ENCODE measurements at regions not wholly inside any gene's neighbourhood (a gene's known extent, or its start where the extent isn't known, plus 50 kb on each side); places are given as distances from the start of the nearest gene placed in this dataset.

DNA sequence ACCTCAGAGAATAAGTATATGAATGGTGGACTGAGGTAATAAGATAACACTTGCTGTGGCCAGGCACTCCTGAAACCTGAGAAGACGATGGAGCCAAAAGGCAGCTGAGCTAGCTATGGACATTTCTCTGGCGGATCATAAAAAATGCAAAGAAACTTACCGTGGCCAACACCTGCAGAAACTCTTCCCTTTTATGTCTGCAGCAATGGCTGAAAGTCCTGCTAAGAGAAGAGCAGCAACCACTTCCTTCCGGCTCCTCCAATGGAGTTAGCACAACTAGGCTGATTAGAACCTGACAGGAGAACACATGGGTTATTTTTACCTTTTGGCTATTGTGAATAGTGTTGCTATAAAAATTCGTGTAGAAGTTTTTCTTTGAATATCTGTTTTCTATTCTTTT is 76.0 kb upstream of the MAGEB16 start:
- Histone ChIP-seq H3K36me3 (no peaks in the 10 kb centered on the region), H3K4me3 (ENCODE audit: low read depth, low read length) (no peak overlapping the region), H3K27me3 (ENCODE audit: insufficient read depth, low read depth, severe bottlenecking) (peaks cover 11% of the 10 kb centered on the region), H3K9me3 (ENCODE audit: severe bottlenecking) (no peaks in the 10 kb centered on the region), H3K27ac (no peak overlapping the region)
- DNase-seq: no peak
- TF ChIP-seq, protein P1, sequence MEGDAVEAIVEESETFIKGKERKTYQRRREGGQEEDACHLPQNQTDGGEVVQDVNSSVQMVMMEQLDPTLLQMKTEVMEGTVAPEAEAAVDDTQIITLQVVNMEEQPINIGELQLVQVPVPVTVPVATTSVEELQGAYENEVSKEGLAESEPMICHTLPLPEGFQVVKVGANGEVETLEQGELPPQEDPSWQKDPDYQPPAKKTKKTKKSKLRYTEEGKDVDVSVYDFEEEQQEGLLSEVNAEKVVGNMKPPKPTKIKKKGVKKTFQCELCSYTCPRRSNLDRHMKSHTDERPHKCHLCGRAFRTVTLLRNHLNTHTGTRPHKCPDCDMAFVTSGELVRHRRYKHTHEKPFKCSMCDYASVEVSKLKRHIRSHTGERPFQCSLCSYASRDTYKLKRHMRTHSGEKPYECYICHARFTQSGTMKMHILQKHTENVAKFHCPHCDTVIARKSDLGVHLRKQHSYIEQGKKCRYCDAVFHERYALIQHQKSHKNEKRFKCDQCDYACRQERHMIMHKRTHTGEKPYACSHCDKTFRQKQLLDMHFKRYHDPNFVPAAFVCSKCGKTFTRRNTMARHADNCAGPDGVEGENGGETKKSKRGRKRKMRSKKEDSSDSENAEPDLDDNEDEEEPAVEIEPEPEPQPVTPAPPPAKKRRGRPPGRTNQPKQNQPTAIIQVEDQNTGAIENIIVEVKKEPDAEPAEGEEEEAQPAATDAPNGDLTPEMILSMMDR (IDR thresholded peaks at IDR 0.05; ENCODE audit: low read depth, low read length): no peak

- Histone ChIP-seq H3K4me3 (ENCODE audit: low read depth, low read length) (no peak overlapping the region), H3K27ac (no peak overlapping the region), H3K36me3 (no peaks in the 10 kb centered on the region), H3K27me3 (ENCODE audit: insufficient read depth, low read depth, severe bottlenecking) (peaks cover 11% of the 10 kb centered on the region), H3K9me3 (ENCODE audit: severe bottlenecking) (no peaks in the 10 kb centered on the region)
- no peak for DNase-seq
- TF ChIP-seq, protein P1 (IDR thresholded peaks at IDR 0.05; ENCODE audit: low read depth, low read length): no peak
Observed at GRCh38 chrX:35726176-35726575, 72.0 kb upstream of the MAGEB16 start.

GRCh38 chrX:35728481-35728880 is 69.7 kb upstream of the MAGEB16 start:
- Histone ChIP-seq H3K36me3 (no peaks in the 10 kb centered on the region), H3K4me3 (ENCODE audit: low read depth, low read length) (no peak overlapping the region), H3K9me3 (ENCODE audit: severe bottlenecking) (no peaks in the 10 kb centered on the region), H3K27ac (no peak overlapping the region), H3K27me3 (ENCODE audit: insufficient read depth, low read depth, severe bottlenecking) (peaks cover 7% of the 10 kb centered on the region)
- DNase-seq: no peak
- TF ChIP-seq, protein P1 (IDR thresholded peaks at IDR 0.05; ENCODE audit: low read depth, low read length): no peak

GRCh38 chrX:35733879-35734278 is 64.3 kb upstream of the MAGEB16 start:
- peaks cover 3% of the 10 kb centered on the region for H3K27me3 ChIP-seq (ENCODE audit: insufficient read depth, low read depth, severe bottlenecking)
- no peaks in the 10 kb centered on the region for H3K36me3 ChIP-seq
- H3K4me3 ChIP-seq (ENCODE audit: low read depth, low read length): no peak overlapping the region
- no peak for DNase-seq
- H3K27ac ChIP-seq: no peak overlapping the region
- no peaks in the 10 kb centered on the region for H3K9me3 ChIP-seq (ENCODE audit: severe bottlenecking)
- TF ChIP-seq, protein P1 (IDR thresholded peaks at IDR 0.05; ENCODE audit: low read depth, low read length): no peak

GRCh38 chrX:35741142-35741541 is 57.0 kb upstream of the MAGEB16 start:
- TF ChIP-seq, protein P1 (IDR thresholded peaks at IDR 0.05; ENCODE audit: low read depth, low read length): no peak
- no peaks in the 10 kb centered on the region for H3K9me3 ChIP-seq (ENCODE audit: severe bottlenecking)

DNA sequence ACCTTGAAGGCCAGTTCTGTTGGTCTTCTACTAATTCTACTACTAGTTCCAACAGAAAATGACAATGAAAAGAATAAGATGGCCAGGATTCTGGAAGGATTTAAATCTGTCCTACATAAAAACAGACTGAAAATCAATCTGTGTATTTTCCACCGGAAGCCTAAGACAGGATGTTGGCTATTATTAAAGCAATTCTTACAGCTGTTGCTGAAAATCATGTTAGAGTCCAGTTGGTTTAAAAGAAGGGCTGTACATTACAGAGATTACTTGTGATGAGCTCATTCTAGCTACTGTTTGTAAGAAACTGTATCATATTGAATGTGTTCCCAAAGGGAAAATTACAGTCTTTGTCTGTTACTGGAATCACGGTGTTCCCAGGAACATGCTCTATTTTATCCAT is 54.8 kb upstream of the MAGEB16 start:
- Histone ChIP-seq H3K27ac (no peak overlapping the region), H3K9me3 (ENCODE audit: severe bottlenecking) (no peaks in the 10 kb centered on the region), H3K4me3 (ENCODE audit: low read depth, low read length) (no peak overlapping the region), H3K36me3 (no peaks in the 10 kb centered on the region), H3K27me3 (ENCODE audit: insufficient read depth, low read depth, severe bottlenecking) (peaks cover 7% of the 10 kb centered on the region)
- no peak for DNase-seq
- TF ChIP-seq, protein P1 (IDR thresholded peaks at IDR 0.05; ENCODE audit: low read depth, low read length): no peak

More at GRCh38 chrX:35741142-35741541, 57.0 kb upstream of the MAGEB16 start:
- Histone ChIP-seq H3K4me3 (ENCODE audit: low read depth, low read length) (no peak overlapping the region), H3K27ac (no peak overlapping the region), H3K36me3 (no peaks in the 10 kb centered on the region), H3K27me3 (ENCODE audit: insufficient read depth, low read depth, severe bottlenecking) (peaks cover 10% of the 10 kb centered on the region)
- DNase-seq: no peak

Measured in WERI-Rb-1 (cell line).